ENCODE measurements at regions not wholly inside any gene's neighbourhood (a gene's known extent, or its start where the extent isn't known, plus 50 kb on each side); places are given as distances from the start of the nearest gene placed in this dataset.

- Histone ChIP-seq H3K23ac (ENCODE audit: low read length) (no peak overlapping the region), H2AK5ac (ENCODE audit: low read length) (no peak overlapping the region), H3K27me3 (ENCODE audit: insufficient read depth, low read length) (no peaks in the 10 kb centered on the region), H3K4me1 (ENCODE audit: control insufficient read depth in 1 of 2, insufficient read depth in 2 of 2, low read length in 2 of 2) (no peaks in the 10 kb centered on the region), H2BK12ac (ENCODE audit: low read length) (no peak overlapping the region), H3K79me2 (ENCODE audit: control insufficient read depth, insufficient read depth, low read length, poor library complexity) (no peaks in the 10 kb centered on the region), H2BK120ac (ENCODE audit: insufficient read depth, low read length, poor library complexity) (no peak overlapping the region), H3K9me3 (ENCODE audit: insufficient read depth, low read depth, low read length) (no peaks in the 10 kb centered on the region), H3K4me2 (ENCODE audit: low read length) (no peak overlapping the region), H2BK5ac (ENCODE audit: low read depth, low read length, poor library complexity) (no peak overlapping the region), H3K18ac (ENCODE audit: low read length) (no peak overlapping the region), H3K4ac (ENCODE audit: low read depth, low read length) (no peak overlapping the region), H3K14ac (ENCODE audit: low read length) (no peak overlapping the region), H3K27ac (ENCODE audit: low read depth, low read length) (no peak overlapping the region), H3K4me3 (ENCODE audit: low read depth, low read length) (no peak overlapping the region), H2AFZ (ENCODE audit: insufficient read depth, low read length, poor library complexity) (no peak overlapping the region), H4K8ac (ENCODE audit: low read depth, low read length) (no peak overlapping the region), H4K12ac (ENCODE audit: low read depth, low read length) (no peak overlapping the region), H3K36me3 (ENCODE audit: control insufficient read depth in 1 of 2, insufficient read depth in 2 of 2, low read length in 2 of 2) (no peaks in the 10 kb centered on the region), H3K79me1 (ENCODE audit: low read length) (no peaks in the 10 kb centered on the region), H4K91ac (ENCODE audit: low read depth, low read length) (no peak overlapping the region), H3K9ac (ENCODE audit: low read length) (no peak overlapping the region)
- no CpG with 5 or more reads among the region's 5 CpGs for WGBS (ENCODE audit: extremely low coverage, insufficient coverage, insufficient read length)
- DNase-seq: no peak
Measured at GRCh38 chr5:145129797-145130196, 705.3 kb downstream of the PRELID2 start.

GRCh38 chr5:145124806-145125205 is 710.3 kb downstream of the PRELID2 start:
- Histone ChIP-seq H3K4ac (ENCODE audit: low read depth, low read length) (no peak overlapping the region), H3K4me2 (ENCODE audit: low read length) (no peak overlapping the region), H4K12ac (ENCODE audit: low read depth, low read length) (no peak overlapping the region), H3K18ac (ENCODE audit: low read length) (no peak overlapping the region), H3K79me2 (ENCODE audit: control insufficient read depth, insufficient read depth, low read length, poor library complexity) (no peaks in the 10 kb centered on the region), H2BK5ac (ENCODE audit: low read depth, low read length, poor library complexity) (no peak overlapping the region), H3K27me3 (ENCODE audit: insufficient read depth, low read length) (no peaks in the 10 kb centered on the region), H4K8ac (ENCODE audit: low read depth, low read length) (no peak overlapping the region), H2AK5ac (ENCODE audit: low read length) (no peak overlapping the region), H4K91ac (ENCODE audit: low read depth, low read length) (no peak overlapping the region), H3K9ac (ENCODE audit: low read length) (no peak overlapping the region), H3K79me1 (ENCODE audit: low read length) (no peaks in the 10 kb centered on the region), H3K4me1 (ENCODE audit: control insufficient read depth in 1 of 2, insufficient read depth in 2 of 2, low read length in 2 of 2) (no peaks in the 10 kb centered on the region), H3K4me3 (ENCODE audit: low read depth, low read length) (no peak overlapping the region), H2BK120ac (ENCODE audit: insufficient read depth, low read length, poor library complexity) (no peak overlapping the region), H2AFZ (ENCODE audit: insufficient read depth, low read length, poor library complexity) (no peak overlapping the region), H3K36me3 (ENCODE audit: control insufficient read depth in 1 of 2, insufficient read depth in 2 of 2, low read length in 2 of 2) (no peaks in the 10 kb centered on the region), H2BK12ac (ENCODE audit: low read length) (no peak overlapping the region), H3K14ac (ENCODE audit: low read length) (no peak overlapping the region), H3K23ac (ENCODE audit: low read length) (no peak overlapping the region), H3K9me3 (ENCODE audit: insufficient read depth, low read depth, low read length) (no peaks in the 10 kb centered on the region), H3K27ac (ENCODE audit: low read depth, low read length) (no peak overlapping the region)
- WGBS (ENCODE audit: extremely low coverage, insufficient coverage, insufficient read length): no CpG with 5 or more reads among the region's 3 CpGs
- no peak for DNase-seq

GRCh38 chr5:145118611-145119010 is 716.5 kb downstream of the PRELID2 start:
- no peak overlapping the region for H4K8ac ChIP-seq (ENCODE audit: low read depth, low read length)
- H3K79me1 ChIP-seq (ENCODE audit: low read length): no peaks in the 10 kb centered on the region
- H3K14ac ChIP-seq (ENCODE audit: low read length): no peak overlapping the region
- no peak overlapping the region for H3K4me2 ChIP-seq (ENCODE audit: low read length)
- no peak overlapping the region for H3K18ac ChIP-seq (ENCODE audit: low read length)
- H2AFZ ChIP-seq (ENCODE audit: insufficient read depth, low read length, poor library complexity): no peak overlapping the region
- no peak overlapping the region for H3K23ac ChIP-seq (ENCODE audit: low read length)
- H3K9ac ChIP-seq (ENCODE audit: low read length): no peak overlapping the region
- H3K9me3 ChIP-seq (ENCODE audit: insufficient read depth, low read depth, low read length): no peaks in the 10 kb centered on the region
- H3K4ac ChIP-seq (ENCODE audit: low read depth, low read length): no peak overlapping the region
- H3K4me3 ChIP-seq (ENCODE audit: low read depth, low read length): no peak overlapping the region
- no peak overlapping the region for H2BK120ac ChIP-seq (ENCODE audit: insufficient read depth, low read length, poor library complexity)
- no CpG with 5 or more reads among the region's 2 CpGs for WGBS (ENCODE audit: extremely low coverage, insufficient coverage, insufficient read length)
- no peaks in the 10 kb centered on the region for H3K79me2 ChIP-seq (ENCODE audit: control insufficient read depth, insufficient read depth, low read length, poor library complexity)
- H3K27ac ChIP-seq (ENCODE audit: low read depth, low read length): no peak overlapping the region
- no peaks in the 10 kb centered on the region for H3K36me3 ChIP-seq (ENCODE audit: control insufficient read depth in 1 of 2, insufficient read depth in 2 of 2, low read length in 2 of 2)
- no peaks in the 10 kb centered on the region for H3K27me3 ChIP-seq (ENCODE audit: insufficient read depth, low read length)
- no peak overlapping the region for H2AK5ac ChIP-seq (ENCODE audit: low read length)
- no peak for DNase-seq
- no peak overlapping the region for H2BK5ac ChIP-seq (ENCODE audit: low read depth, low read length, poor library complexity)
- no peak overlapping the region for H2BK12ac ChIP-seq (ENCODE audit: low read length)
- H4K91ac ChIP-seq (ENCODE audit: low read depth, low read length): no peak overlapping the region
- H4K12ac ChIP-seq (ENCODE audit: low read depth, low read length): no peak overlapping the region
- no peaks in the 10 kb centered on the region for H3K4me1 ChIP-seq (ENCODE audit: control insufficient read depth in 1 of 2, insufficient read depth in 2 of 2, low read length in 2 of 2)

GRCh38 chr5:145118127-145118526 is 717.0 kb downstream of the PRELID2 start:
- no peak overlapping the region for H2BK5ac ChIP-seq (ENCODE audit: low read depth, low read length, poor library complexity)
- H2AFZ ChIP-seq (ENCODE audit: insufficient read depth, low read length, poor library complexity): no peak overlapping the region
- H3K23ac ChIP-seq (ENCODE audit: low read length): no peak overlapping the region
- H3K79me1 ChIP-seq (ENCODE audit: low read length): no peaks in the 10 kb centered on the region
- H3K9ac ChIP-seq (ENCODE audit: low read length): no peak overlapping the region
- no peak for DNase-seq
- no peak overlapping the region for H3K4me3 ChIP-seq (ENCODE audit: low read depth, low read length)
- no peak overlapping the region for H4K12ac ChIP-seq (ENCODE audit: low read depth, low read length)
- no peaks in the 10 kb centered on the region for H3K27me3 ChIP-seq (ENCODE audit: insufficient read depth, low read length)
- no peak overlapping the region for H3K4ac ChIP-seq (ENCODE audit: low read depth, low read length)
- no peak overlapping the region for H4K91ac ChIP-seq (ENCODE audit: low read depth, low read length)
- H3K27ac ChIP-seq (ENCODE audit: low read depth, low read length): no peak overlapping the region
- no peaks in the 10 kb centered on the region for H3K79me2 ChIP-seq (ENCODE audit: control insufficient read depth, insufficient read depth, low read length, poor library complexity)
- H3K36me3 ChIP-seq (ENCODE audit: control insufficient read depth in 1 of 2, insufficient read depth in 2 of 2, low read length in 2 of 2): no peaks in the 10 kb centered on the region
- no peak overlapping the region for H4K8ac ChIP-seq (ENCODE audit: low read depth, low read length)
- H3K14ac ChIP-seq (ENCODE audit: low read length): no peak overlapping the region
- H2BK120ac ChIP-seq (ENCODE audit: insufficient read depth, low read length, poor library complexity): no peak overlapping the region
- no CpG with 5 or more reads among the region's 1 CpG for WGBS (ENCODE audit: extremely low coverage, insufficient coverage, insufficient read length)
- H3K18ac ChIP-seq (ENCODE audit: low read length): no peak overlapping the region
- no peak overlapping the region for H2BK12ac ChIP-seq (ENCODE audit: low read length)
- no peaks in the 10 kb centered on the region for H3K4me1 ChIP-seq (ENCODE audit: control insufficient read depth in 1 of 2, insufficient read depth in 2 of 2, low read length in 2 of 2)
- no peak overlapping the region for H2AK5ac ChIP-seq (ENCODE audit: low read length)
- no peaks in the 10 kb centered on the region for H3K9me3 ChIP-seq (ENCODE audit: insufficient read depth, low read depth, low read length)
- H3K4me2 ChIP-seq (ENCODE audit: low read length): no peak overlapping the region

All from trophoblast cell (in vitro differentiated cells and primary cell).